Stimulated activated CD8-positive, alpha-beta memory T cell treated with anti-CD3 and anti-CD28 coated beads, Interleukin-7, amount 100 ng/mL, for 1 hour (primary cell): ENCODE measurements at regions not wholly inside any gene's neighbourhood (a gene's known extent, or its start where the extent isn't known, plus 50 kb on each side); places are given as distances from the start of the nearest gene placed in this dataset.

ENCODE experiments used
- DNase-seq, 2 donors: peaks; one replicate each; pipeline ENCODE4 v3.0.0-alpha.2; 2020; ENCODE audit warnings: low read depth in 2 of 2

DNA sequence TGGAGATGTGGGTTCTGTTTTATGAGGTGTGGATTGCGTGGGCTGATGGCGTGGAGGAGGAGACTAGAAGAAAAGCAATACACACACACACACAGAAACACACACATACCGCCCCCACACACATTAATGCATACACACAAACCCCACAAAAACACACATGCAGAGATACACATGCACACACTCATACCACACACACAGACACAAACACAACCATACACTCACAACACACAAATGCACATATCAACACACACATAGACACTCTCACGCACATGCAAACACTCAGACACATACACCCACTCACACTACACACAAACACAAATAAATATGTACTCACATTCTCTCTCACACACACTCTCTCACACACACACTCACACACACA is 75.7 kb upstream of the UBL3 start:
- DNase-seq = no peak

DNA sequence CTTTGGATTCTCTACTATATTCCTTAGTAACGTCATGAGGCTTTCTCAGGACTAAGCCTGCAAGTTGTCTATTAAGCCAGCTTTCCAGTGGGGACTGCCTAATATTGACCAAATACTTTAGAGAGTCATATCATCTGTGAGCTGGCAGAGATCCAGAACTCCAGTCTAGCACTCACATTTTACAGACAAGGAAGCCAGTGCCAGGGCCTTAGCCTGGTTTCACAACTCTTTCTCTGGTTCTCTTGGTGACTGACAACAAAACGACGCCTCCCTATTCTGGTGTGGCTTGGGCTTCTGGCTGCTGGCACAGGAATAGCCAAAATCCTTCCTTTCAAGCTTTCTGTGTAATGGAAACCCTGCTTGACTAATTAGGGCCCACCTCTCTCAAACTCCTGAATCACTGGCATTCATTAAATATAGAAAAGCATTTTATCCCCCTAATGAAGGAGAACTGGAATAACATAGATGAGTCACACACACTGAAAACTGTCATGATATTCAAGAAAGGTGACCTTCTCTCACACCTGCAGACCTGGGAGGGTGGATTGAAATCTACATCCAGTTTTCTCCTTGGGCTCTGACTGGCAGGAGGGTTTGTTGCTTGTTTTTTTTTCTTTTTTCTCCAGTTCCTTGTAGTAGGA is 75.2 kb upstream of the UBL3 start:
- DNase-seq = no peak

DNA sequence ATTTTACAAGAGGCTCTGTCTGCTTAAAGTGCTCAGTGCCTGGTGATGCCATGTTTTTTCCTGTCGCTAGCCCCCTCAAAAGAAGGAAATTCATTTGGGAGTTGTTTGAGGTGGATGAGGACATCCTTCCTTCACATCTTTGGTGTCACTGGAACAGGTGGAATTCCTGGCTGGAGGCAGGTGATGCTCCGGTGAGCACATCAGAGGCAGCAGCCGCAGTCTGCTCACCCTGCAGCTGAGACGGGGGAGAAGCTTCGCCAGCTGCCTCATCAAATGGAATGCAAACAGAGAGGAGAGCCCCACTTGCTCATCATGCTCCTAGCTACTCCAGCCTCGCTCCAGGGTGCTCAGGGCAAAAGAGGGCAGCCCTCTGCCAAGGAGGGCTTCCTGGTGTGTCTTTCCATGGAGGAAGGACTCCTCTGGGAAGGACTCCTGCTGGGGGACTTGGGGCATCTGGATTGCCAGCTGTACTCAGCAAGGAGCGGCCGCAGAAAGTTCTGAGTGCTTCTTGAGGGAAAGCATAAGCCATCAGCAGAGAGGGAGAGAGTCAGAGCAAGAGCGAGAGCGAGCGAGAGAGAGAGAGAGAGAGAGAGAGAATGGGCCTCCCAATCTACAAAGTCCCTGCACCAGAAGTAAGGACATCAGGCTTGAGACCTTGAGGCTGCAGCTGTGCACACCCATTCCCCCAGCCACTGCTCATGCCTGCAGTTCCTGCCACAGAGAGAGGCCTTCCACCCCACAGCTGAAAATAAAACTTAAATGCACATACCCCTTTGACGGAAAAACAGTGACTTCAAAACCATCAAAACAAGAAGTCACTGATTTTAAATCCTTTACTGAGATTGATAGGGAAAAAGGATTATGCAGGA is 74.3 kb upstream of the UBL3 start:
- DNase-seq = no peak

DNA sequence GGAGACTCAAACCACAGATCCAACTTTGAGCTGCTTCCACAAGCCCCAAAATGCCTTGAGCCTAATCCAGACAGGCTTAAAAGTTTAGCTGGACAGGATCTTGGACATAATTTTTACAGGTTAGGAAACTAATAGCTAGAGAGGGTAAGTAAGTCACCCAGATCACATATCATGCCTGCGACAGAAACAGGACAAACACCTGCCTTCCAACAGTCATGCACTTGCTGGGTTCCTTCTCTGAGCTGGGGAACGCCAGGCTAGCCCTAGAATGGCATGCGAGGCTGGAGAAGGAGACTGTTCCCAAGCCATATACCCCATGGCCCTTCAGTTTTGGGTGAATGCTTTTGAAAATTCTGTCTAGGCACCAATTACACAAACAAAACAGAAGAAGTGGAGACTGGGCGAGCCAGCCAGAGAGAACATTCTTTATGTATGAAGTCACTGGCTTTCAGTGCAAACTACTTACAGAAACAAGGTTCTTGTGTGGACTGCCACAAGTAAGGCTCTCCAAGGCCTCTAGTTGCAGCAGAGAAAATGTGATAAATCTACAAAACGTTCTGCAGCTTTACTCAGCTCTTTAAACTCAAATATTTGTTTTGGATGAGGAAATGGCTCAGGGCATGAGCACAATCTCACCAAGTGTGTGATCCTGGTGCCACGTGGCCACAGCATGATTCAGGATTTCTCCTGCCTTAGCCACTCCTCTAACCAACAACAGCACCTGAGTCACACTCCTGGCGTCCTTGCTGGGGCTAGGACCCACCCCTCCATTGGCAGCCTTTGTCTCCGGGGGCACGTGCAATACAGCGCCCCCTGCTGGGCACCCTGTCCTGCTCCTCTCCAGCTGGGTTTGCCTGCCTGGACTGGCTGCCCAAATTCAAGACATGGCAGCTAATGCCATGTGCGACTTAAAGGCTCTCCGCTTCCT is 73.4 kb upstream of the UBL3 start:
- peak in 1 of 2 donors; percentile 20 for DNase-seq

DNA sequence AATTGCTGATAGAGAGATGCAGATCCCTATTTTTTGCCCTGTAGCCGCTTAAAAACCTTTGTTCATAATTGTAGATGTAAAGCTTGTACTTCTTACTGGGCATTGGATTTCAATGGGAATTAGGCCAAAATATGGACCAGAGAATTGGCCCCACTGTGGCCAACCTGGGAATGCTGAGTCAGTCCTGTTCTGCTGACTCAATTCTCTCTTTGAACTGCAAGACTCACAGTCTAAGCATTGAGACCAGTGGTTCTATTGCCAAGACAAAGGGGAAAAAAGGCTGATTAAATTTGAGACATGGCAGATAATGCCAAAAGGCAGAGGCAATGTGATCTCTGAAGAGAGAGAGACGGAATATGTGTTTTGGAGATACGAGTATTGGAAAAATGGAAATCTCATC is 72.5 kb upstream of the UBL3 start:
- DNase-seq = no peak

DNA sequence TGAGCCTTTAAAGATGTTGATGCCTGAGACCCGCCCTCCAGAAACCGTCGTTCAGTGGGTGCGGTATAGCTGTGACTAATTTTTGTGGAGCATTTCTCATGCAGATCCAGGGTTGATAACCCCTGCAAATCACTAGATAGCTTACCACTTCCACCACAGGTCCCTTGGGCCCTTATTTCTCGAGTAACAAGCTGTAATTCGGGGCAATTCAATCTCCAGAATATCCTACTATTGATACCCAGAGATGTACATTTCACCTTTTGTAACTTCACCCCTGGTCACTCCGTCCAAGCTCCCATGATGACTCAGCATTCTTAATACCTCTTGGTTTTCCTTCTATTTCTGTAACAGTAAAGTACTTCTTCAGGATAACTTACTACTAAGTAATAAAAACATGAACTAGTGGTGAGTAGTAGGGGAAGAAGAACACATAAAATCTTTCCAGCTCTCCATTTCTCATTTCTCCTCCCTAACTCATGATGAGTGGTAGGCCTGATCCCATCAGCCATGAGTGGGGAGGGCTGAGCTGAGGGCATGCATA is 71.9 kb upstream of the UBL3 start:
- DNase-seq = no peak

DNA sequence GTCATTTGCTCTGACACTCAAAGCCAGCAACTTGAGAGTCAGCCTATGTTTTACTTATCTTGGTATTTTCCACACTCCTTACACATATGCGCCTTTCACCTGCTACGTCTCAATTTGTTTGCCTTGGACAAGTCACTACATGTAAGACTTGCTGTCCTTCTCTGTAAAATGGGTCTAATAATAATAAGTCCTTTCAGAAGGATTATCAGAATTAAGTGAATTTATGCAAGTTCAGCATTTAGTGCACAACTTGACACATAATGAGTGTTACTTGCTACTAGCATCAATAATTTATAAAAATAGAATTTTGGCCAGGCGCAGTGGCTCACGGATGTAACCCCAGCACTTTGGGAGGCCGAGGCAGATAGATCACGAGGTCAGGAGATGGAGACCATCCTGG is 71.1 kb upstream of the UBL3 start:
- no peak for DNase-seq

DNA sequence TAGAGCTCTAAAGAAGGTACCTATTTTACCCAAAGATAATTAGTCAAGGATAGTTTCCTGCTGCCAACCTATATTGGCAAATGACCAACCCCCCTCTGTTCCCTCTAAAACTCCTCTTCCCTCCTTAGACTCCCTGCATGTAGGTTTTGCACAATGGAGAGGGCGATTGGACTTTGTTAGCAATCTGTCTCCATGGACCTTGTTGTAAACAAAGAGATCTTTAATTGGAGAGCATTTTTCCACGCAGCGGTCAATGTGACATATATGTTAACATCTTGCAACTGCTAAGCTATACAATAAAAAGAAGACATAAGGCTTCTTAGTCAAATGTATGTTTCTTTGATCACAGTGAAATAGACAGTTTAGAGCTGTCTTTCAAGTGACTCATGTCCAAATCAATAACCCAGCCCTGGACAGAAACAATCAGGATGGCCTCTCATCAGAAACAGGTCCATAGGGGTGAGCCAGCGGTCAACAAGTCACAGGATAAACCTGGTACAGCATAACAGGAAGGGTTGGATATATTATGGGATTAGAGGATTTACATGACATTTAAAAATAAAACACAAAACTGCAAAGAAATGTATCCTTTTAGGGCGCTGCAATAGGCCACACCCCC is 69.7 kb upstream of the UBL3 start:
- DNase-seq = no peak

DNA sequence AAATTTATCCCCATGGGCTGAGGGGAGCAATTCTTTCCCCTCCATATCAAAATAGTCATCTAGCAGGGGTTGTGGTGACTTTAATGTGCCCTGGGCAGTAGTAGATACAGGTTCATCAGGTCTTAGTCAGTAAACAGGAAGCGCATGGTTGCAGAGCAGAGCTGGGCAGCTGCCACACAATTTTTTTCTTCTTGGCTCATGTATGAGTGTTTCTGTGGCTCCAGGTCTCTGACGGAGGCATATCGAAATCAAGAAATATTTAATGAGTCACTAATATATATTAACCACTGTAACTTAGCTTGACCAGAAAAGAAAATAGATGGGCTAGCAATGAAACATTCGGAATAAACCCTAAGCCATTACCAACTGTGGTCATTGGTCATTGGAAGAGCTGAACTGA is 68.4 kb upstream of the UBL3 start:
- no peak for DNase-seq

DNA sequence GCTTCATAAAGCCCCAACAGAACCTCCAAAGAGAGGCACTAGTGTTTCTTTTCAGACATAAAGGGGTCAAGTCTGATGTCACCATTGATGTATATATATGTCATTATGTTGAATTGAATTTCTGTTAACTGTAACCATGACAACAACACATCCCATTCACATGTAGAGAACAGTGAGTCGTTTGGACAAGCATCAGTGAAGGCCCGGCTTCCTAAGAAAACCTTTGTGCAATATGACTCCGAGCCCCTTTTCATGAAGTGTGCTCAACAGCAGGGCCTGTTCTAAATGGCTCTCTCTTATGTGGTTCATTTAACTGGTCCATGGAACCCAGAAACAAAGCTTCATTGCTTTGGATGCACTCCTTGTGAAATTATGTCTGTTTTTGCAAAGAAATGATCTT is 67.2 kb upstream of the UBL3 start:
- DNase-seq = no peak

DNA sequence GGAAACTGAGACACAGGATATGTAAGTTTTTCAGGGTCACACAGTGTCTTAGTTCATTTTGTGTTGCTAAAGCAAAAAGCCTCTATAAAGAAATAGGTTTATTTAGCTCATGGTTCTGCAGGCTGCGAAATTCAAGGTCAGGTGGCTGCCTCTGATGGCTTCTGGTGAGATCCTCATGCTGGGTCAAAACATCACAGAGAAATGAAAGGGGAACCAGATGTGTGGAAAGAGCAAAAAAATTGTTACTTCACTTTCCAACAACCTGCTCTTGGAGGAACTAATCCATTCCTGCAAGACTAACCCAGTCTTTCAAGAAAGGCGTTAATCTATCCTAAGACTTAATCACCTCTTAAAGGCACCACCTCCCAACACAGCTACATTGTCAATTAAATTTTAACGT is 64.2 kb upstream of the UBL3 start:
- no peak for DNase-seq

DNA sequence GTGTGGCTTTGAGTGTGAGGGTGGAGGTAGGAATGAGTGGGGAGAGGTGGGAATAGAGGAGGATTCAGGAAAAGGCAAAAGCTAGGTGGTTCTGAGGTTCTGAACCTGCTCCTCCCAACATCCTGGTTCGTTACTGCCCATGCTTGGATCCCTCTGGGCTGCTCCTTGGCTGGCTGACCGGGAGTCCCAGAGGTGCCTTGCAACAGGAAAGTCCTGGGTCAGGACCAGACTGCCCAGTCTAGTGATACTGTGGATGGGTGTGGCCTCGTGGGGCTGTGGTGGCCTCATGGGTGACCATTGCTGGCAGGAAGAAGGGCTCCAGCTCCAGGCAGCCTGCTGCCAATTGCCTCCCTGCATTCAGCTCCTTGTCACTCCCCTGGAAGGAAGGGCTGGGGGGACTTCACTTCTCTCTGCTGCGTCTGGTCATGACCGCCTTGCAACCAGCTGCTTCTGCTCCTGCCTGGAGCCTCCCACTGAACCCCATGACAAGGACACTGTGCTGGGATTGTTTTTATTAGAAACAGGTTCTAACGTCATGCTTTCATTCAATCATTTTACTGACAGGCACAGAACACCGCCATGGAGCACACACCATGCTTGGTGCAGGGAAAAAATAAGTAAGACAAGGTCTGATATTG is 61.5 kb upstream of the UBL3 start:
- no peak for DNase-seq

DNA sequence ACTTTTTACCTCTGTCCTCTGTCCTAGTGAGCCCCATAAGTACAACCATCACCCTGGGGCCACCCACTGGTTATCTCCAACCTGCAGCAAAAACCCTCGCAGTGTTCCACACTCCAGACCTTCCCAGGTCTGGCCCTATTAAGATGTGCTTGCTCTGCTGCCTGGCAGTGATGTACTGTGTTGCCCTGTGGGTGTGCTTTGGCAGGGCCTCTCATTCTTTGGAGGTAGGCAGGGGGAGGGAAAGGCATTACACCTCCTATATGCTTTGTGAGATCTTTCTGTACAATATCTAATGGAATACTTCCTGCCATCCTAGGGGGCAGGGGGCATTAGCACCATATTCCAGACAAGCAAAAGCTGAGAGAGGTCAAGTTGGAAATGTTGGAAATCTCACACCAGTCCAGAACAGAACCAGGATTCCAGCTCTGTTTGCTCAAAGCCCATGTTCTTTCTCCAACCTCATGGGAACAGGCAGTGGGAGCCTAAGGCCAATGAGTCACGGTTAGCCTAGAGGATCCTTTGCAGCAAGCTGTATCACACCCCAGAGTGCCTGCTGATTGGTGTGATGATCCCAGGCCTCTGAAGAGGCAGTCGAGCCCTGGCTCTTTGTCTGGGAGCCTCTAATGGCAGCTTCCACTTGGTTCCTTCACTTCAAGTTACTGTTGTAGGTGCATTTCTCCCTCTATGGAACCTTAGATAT is 59.7 kb upstream of the UBL3 start:
- DNase-seq = no peak

DNA sequence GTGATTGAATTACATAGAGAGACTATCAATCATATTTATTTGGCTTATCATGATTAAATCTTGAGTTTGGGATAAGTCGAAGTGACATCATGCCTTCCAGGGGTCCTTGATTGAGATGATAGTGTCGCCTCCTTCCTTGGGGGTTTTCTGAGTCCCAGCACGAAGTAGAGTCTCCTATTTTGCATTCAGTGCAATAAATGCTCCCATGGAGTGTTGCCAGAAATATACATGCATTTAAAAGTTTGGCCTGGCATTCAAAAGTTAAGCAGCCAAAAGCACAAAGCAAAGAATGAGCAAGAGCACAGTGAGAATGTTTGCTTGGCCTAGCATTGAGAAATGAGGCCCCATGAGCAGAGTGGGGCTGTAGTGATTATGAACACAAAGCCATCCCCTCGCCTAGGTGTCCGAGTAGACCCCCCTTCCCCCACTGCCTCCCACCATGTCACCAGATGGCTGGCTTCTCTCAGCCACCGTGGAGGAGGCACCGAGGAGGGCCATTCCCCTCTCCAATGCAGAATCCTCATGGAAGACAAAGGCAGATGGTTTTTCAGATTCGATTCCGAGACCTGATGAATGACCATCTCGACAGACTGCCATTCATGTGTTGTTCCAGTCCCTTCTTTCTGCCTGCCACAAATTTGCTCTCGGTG is 58.8 kb upstream of the UBL3 start:
- no peak for DNase-seq

DNA sequence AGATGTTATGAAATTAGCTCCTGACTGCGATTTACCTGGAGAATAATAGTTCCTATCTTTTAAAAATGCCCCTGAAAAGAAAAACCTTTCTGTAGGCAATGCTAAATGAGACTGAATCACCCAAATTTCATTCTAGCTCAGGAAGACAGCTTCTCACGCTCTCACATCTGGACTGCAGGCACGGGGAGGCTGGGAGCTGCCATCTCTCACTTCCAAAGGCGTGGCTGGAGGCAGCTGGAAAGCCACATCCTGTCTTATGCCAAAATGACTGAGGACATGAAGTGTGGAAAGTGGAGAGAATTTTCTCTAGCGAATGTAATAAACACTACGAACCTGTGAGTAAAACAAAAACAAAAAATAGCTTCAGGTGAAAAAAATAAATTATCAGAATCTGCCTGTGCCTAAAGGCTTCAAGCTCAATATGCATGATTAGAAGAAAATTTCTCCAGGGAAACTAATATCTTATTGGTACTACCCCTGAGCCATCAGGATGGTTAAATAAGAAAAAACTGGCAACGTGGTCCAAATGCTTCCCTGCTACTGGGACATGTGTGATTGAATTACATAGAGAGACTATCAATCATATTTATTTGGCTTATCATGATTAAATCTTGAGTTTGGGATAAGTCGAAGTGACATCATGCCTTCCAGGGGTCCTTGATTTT is 58.1 kb upstream of the UBL3 start:
- DNase-seq = no peak

DNA sequence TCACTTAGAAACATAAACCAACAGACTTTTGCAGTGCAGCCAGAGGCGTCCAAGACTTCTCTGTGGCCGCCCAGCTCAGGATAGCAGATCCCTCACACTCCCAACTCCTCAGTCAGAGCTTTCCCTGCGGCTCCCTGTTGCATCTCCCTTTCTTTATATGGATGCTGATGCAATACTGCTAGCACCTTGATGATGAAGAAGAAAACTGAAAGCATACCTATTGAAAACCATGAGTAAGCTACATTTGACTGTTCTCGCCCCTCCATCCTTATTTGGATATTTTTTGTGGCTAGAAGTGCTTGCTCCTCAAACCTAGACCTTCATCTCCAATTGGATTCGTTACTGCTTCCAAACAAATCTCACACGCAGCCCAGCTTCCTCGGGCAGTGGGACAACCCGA is 57.3 kb upstream of the UBL3 start:
- DNase-seq = no peak

DNA sequence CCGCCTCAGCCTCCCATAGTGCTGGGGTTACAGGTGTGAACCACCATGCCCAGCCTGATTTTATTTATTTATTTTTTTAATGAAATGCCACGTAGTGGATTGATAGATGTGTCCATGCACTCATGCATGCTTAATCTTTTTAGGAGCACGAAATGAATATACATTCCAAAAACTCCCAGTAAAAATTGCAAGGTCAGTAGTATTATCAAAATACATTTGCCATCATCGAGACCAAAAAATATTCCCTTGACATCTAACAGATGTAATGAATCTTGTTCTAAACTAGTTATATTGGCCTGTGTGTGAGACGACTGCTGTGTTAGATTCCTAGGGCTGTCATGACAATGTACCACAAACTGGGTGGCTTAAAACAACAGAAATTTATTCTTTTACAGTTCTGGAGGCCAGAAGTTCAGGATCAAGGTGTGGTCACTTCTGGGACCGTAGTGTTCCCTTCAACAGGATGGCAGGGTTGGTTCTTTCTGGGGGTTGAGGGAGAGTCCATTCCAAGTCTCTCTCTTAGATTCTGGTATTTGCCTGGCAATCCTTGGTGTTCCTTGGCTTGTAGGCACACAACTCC is 56.1 kb upstream of the UBL3 start:
- no peak for DNase-seq

DNA sequence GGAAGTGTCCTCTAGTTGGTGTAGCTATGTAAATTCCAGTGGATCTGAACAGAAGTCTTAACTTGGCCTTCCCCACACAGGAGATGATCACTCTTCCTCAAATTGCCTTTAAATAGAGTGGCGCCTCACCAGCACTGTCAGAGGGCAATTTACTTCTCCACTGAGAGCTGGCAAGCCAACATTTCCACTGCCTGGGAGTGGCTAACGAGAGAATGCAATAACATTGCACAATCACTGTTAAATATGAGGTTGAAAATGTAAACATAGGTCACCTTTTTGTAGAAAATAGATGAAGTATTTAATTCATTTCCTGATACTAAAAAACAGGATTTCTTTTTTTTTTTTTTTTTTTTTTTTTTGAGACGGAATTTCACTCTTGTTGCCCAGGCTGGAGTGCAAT is 55.4 kb upstream of the UBL3 start:
- DNase-seq = no peak

DNA sequence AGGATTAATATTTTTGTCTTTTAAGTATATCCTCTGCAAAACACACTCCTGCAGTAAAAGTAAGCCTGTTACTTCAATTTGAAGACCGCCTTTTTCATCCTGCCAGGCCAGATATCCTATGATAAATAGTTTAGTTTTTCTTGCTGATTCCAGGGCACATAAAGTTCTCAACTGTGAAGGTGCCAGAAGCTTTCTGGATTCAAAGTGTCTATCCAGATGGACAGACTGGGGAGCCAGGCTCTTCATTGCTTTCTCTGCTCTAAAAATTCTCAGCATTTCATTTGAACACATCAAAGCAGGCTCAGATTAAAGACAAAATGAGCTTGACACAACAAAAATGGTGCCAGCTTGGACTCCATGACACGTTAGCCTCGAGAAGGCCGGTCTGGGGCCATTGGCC is 53.6 kb upstream of the UBL3 start:
- DNase-seq = no peak
